Psoas muscle (tissue), 7 donors: ENCODE measurements at regions not wholly inside any gene's neighbourhood (a gene's known extent, or its start where the extent isn't known, plus 50 kb on each side); places are given as distances from the start of the nearest gene placed in this dataset.
"Not testable (repeated sequence)": the region's sequence is repeated elsewhere in the genome, so short reads cannot be mapped to it uniquely, and the experiment has no call there.

Experiments
- ATAC-seq, 4 donors: fragments of 200-7000 bp; cut with Tn5 transposase; one replicate each; pipeline ENCODE4 v1.9.1; 2020; ENCODE audit warnings: moderate library complexity in 3 of 4, mild to moderate bottlenecking in 2 of 4
- DNase-seq, 2 donors: peaks; one replicate each; pipeline ENCODE4 v3.0.0-alpha.2; 2020
- H3K27ac ChIP-seq: fragments of 200-600 bp; one replicate; pipeline ENCODE4 v1.8.0; 2022
- H3K27me3 ChIP-seq, 3 donors: fragments of 200-600 bp in 1 of 3; one replicate each; pipeline versions ENCODE4 v1.6.1 to v1.8.0; 2013 to 2022; ENCODE audit warnings: low read length in 2 of 3, mild to moderate bottlenecking in 2 of 3, moderate library complexity in 1 of 3; ENCODE audit not compliant: insufficient read depth in 3 of 3
- H3K36me3 ChIP-seq, 2 donors: fragments of 200-600 bp in 1 of 2; one replicate each; pipeline versions ENCODE4 v1.6.1 to v1.8.0; 2013 to 2022; ENCODE audit warnings: low read depth in 1 of 2, mild to moderate bottlenecking in 1 of 2, moderate library complexity in 1 of 2; ENCODE audit not compliant: insufficient read depth in 1 of 2
- H3K4me1 ChIP-seq: fragments of 200-600 bp; one replicate; pipeline ENCODE4 v1.8.0; 2022
- H3K4me3 ChIP-seq: fragments of 200-600 bp; one replicate; pipeline ENCODE4 v1.8.0; 2022; ENCODE audit warnings: mild to moderate bottlenecking
- H3K9me3 ChIP-seq: fragments of 200-600 bp; one replicate; pipeline ENCODE4 v1.8.0; 2022
- WGBS, 3 donors: extraction: QIAGEN DNeasy Blood & Tissue Kit; methylation state at CpG; one replicate each; pipeline versions ENCODE4 v1.1.6 to v1.1.7; 2013; 5-methylcytosine and 5-hydroxymethylcytosine counted together
- intact Hi-C, 2 donors: fragments of 100-400 bp; cut with DNase I; formaldehyde crosslinking; loops; one replicate each; pipeline versions ENCODE4 v1.11.0 to v1.14.2; 2022
- TF ChIP-seq, protein P1 (sequence below): fragments of 200-600 bp; IDR thresholded peaks from one replicate; pipeline ENCODE4 v1.8.0; 2022; ENCODE audit warnings: antibody characterized with exemption
- donor health status: healthy with polysubstance abuse.
- donor health status: DM: no; HTN: no; CAD: no; lungs with moderate emphysema.
- donor health status: Bipolar disorder and iron deficiency.
- donor health status: healthy.
- donor health status: DM: yes; HTN: yes; CAD: no.
- donor health status: DM: no; HTN: no; CAD: no.
- donor health status: DM: yes; HTN: yes; CAD: no.

DNA sequence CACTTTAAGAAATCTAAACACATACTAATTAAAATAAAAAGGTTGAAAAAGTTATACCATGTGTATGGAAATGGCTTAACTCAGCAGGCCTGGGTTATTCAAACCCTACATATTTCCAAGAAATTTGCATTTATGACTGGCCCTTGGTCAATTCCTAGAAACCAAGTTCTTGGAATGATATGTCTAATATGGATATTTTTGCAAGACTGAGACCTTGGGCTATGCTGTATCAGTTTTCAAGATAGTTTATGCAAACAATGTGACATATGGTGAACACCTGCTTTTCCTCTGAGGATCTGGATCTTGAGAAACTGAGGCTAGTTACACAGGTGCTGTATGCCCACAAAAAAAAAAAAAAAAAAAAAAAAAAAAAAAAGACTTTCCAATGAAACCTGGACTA is 536.9 kb upstream of the HS3ST5 start:
- TF ChIP-seq, protein P1, sequence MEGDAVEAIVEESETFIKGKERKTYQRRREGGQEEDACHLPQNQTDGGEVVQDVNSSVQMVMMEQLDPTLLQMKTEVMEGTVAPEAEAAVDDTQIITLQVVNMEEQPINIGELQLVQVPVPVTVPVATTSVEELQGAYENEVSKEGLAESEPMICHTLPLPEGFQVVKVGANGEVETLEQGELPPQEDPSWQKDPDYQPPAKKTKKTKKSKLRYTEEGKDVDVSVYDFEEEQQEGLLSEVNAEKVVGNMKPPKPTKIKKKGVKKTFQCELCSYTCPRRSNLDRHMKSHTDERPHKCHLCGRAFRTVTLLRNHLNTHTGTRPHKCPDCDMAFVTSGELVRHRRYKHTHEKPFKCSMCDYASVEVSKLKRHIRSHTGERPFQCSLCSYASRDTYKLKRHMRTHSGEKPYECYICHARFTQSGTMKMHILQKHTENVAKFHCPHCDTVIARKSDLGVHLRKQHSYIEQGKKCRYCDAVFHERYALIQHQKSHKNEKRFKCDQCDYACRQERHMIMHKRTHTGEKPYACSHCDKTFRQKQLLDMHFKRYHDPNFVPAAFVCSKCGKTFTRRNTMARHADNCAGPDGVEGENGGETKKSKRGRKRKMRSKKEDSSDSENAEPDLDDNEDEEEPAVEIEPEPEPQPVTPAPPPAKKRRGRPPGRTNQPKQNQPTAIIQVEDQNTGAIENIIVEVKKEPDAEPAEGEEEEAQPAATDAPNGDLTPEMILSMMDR: no peak
- intact Hi-C loops: no loop called here
- DNase-seq: no peak
- no peaks in the 10 kb centered on the region for H3K9me3 ChIP-seq
- no peaks in the 10 kb centered on the region for H3K27me3 ChIP-seq
- no peaks in the 10 kb centered on the region for H3K36me3 ChIP-seq
- no peak for ATAC-seq
- H3K4me1 ChIP-seq: no peaks in the 10 kb centered on the region
- no peak overlapping the region for H3K4me3 ChIP-seq
- no peak overlapping the region for H3K27ac ChIP-seq

DNA sequence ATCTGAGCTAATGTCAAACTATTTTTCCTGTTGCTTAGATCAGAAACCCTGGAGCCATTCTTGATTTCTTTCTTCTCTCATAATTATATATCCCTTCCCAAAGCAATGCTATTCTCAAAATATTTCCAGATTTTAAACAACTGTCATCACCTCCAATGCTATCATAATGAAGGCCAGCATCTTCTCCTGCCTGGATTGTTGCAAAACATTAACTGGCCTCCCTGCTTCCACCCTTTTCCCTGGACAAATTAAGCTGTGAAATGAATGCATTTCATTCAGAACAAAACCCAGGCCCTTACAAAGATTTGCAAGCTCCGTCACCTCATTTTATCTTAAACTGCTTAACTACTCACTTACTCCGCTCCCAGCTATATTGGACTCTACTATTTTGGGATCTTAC is 535.3 kb upstream of the HS3ST5 start:
- no peaks in the 10 kb centered on the region for H3K27me3 ChIP-seq
- no peaks in the 10 kb centered on the region for H3K36me3 ChIP-seq
- intact Hi-C loops: no loop called here
- ATAC-seq (no peak), DNase-seq (no peak)
- TF ChIP-seq, protein P1: no peak
- H3K9me3 ChIP-seq: no peaks in the 10 kb centered on the region
- 89 to 91% (median 90%) methylated on average over 2 of the region's 2 CpGs for WGBS, 3 donors
- H3K4me3 ChIP-seq: no peak overlapping the region
- H3K4me1 ChIP-seq: no peaks in the 10 kb centered on the region
- no peak overlapping the region for H3K27ac ChIP-seq

DNA sequence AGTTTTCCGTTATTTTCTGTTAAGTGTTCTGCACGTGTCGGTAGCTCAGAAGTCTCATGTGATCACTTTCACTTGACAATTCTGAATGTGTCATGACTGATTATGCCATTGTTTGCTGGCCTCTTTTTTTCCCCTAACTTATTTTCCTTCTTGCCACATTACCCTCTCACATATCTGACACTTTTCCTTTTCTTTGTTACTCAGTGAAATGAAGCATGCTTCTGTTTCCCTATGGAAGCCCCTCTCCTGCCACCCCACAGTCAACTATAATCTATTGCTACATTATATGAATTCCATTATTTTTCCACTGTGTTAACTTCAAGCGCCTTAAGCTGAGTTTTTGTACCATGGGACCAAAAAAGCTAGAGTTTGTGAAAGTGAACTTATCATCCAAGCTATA is 531.6 kb upstream of the HS3ST5 start:
- H3K4me1 ChIP-seq: no peaks in the 10 kb centered on the region
- TF ChIP-seq, protein P1: no peak
- H3K9me3 ChIP-seq: no peaks in the 10 kb centered on the region
- no peaks in the 10 kb centered on the region for H3K27me3 ChIP-seq
- no peaks in the 10 kb centered on the region for H3K36me3 ChIP-seq
- DNase-seq (no peak), ATAC-seq (no peak)
- no peak overlapping the region for H3K27ac ChIP-seq
- intact Hi-C loops: no loop called here
- 80 to 85% (median 82%) methylated on average over 4 of the region's 4 CpGs for WGBS, 3 donors
- H3K4me3 ChIP-seq: no peak overlapping the region

DNA sequence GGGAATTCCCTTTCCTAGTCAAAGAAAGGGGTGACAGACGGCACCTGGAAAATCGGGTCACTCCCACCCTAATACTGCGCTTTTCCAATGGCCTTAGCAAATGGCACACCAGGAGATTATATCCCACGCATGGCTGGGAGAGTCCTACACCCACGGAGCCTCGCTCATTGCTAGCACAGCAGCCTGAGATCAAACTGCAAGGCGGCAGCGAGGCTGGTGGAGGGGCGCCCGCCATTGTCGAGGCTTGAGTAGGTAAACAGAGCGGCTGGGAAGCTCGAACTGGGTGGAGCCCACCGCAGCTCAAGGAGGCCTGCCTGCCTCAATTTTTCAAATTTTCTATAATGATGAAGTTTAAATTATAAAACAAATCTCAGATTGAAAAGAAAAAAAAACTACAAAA is 522.7 kb upstream of the HS3ST5 start:
- H3K27me3 ChIP-seq, DNase-seq, H3K9me3 ChIP-seq, H3K4me1 ChIP-seq, ATAC-seq, H3K4me3 ChIP-seq, intact Hi-C loops, H3K36me3 ChIP-seq, H3K27ac ChIP-seq: not testable (repeated sequence)
- 94 to 96% (median 95%) methylated on average over 12 to 14 of the region's 14 CpGs for WGBS, 3 donors

DNA sequence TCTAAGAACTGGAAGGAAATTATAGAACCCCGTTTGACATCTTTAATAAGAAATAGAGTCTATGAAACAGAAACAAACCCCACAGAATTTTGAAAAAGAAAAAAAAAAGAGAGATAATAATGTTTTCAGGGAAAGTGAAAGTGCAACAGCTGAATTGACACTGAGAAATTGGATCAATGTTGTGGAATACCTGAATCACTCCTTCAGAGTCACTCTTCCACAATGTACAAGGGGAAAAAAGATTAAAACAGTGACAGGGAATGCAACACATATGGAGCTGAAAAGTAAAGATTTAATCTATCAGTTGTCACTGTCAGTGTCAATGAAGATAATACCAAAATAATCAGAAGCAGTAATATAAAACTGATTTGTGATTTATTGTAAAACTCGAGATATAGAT is 520.8 kb upstream of the HS3ST5 start:
- no peak overlapping the region for H3K27ac ChIP-seq
- no peaks in the 10 kb centered on the region for H3K36me3 ChIP-seq
- ATAC-seq (no peak), DNase-seq (no peak)
- no peak overlapping the region for H3K4me3 ChIP-seq
- no peaks in the 10 kb centered on the region for H3K27me3 ChIP-seq
- TF ChIP-seq, protein P1: no peak
- intact Hi-C loops: no loop called here
- H3K9me3 ChIP-seq: no peaks in the 10 kb centered on the region
- no peaks in the 10 kb centered on the region for H3K4me1 ChIP-seq
- WGBS, 3 donors: 76 to 80% (median 77%) methylated on average over 2 of the region's 2 CpGs
